Naive thymus-derived CD4-positive, alpha-beta T cell (primary cell): ENCODE measurements at regions not wholly inside any gene's neighbourhood (a gene's known extent, or its start where the extent isn't known, plus 50 kb on each side); places are given as distances from the start of the nearest gene placed in this dataset.

Experiments
- ATAC-seq: fragments of 150-1000 bp; cut with Tn5 transposase; 2 replicates; pipeline ENCODE4 v1.10.0; 2021; ENCODE audit warnings: mild to moderate bottlenecking, moderate library complexity
- CTCF ChIA-PET: fragments of 350-600 bp; sonication (Branson Sonifier 250); formaldehyde crosslinking; loops from one replicate; lab custom pipeline; 2021; ENCODE audit warnings: antibody characterized with exemption; lab: Charles Lee
- POLR2A ChIA-PET: fragments of 350-600 bp; sonication (Branson Sonifier 250); formaldehyde crosslinking; loops from one replicate; lab custom pipeline; 2021; ENCODE audit warnings: antibody characterized with exemption, inconsistent platforms; lab: Charles Lee
- DNase-seq, 9 donors: peaks; one replicate each; pipeline versions ENCODE4 v3.0.0 to v3.0.0-alpha.2; 2020 to 2022; ENCODE audit warnings: mixed read lengths in 1 of 9
- H3K27ac ChIP-seq: one replicate; pipeline ENCODE4 v1.7.0; 2013; ENCODE audit warnings: mild to moderate bottlenecking, low read depth, low read length, moderate library complexity
- H3K27me3 ChIP-seq, 2 donors: one replicate each; pipeline ENCODE4 v1.7.0; 2013; ENCODE audit warnings: low read length in 2 of 2, mild to moderate bottlenecking in 2 of 2, moderate library complexity in 2 of 2; ENCODE audit not compliant: control insufficient read depth in 2 of 2, insufficient read depth in 2 of 2
- H3K36me3 ChIP-seq, 3 experiments: 1 replicate in 2 of 3; 2 replicates in 1 of 3; pipeline ENCODE4 v1.7.0; 2013; ENCODE audit warnings: low read length in 3 of 3, mild to moderate bottlenecking in 3 of 3, moderate library complexity in 1 of 3; ENCODE audit not compliant: insufficient read depth in 3 of 3, control insufficient read depth in 2 of 3
- H3K4me1 ChIP-seq, 2 donors: one replicate each; pipeline ENCODE4 v1.7.0; 2013; ENCODE audit warnings: low read length in 2 of 2, mild to moderate bottlenecking in 2 of 2, moderate library complexity in 1 of 2; ENCODE audit not compliant: control insufficient read depth in 2 of 2, insufficient read depth in 2 of 2
- H3K4me3 ChIP-seq: 2 replicates; pipeline ENCODE4 v1.7.0; 2013; ENCODE audit warnings: mild to moderate bottlenecking, low read length
- H3K9me3 ChIP-seq, 3 experiments: 1 replicate in 2 of 3; 2 replicates in 1 of 3; pipeline ENCODE4 v1.7.0; 2013; ENCODE audit warnings: low read length in 3 of 3; ENCODE audit not compliant: control insufficient read depth in 2 of 3
- H3K27ac Mint-ChIP-seq, 9 donors: one replicate each; pipeline ENCODE4 v1.8.0; 2020 to 2022; ENCODE audit warnings: mixed read lengths in 9 of 9, mild to moderate bottlenecking in 8 of 9, moderate library complexity in 5 of 9, inconsistent platforms in 2 of 9
- H3K27me3 Mint-ChIP-seq, 5 donors: one replicate each; pipeline ENCODE4 v1.8.0; 2021 to 2022; ENCODE audit warnings: mixed read lengths in 5 of 5, mild to moderate bottlenecking in 1 of 5
- H3K36me3 Mint-ChIP-seq, 5 donors: one replicate each; pipeline ENCODE4 v1.8.0; 2020 to 2022; ENCODE audit warnings: mixed read lengths in 5 of 5, mild to moderate bottlenecking in 3 of 5, inconsistent platforms in 1 of 5
- H3K4me1 Mint-ChIP-seq, 7 donors: one replicate each; pipeline ENCODE4 v1.8.0; 2020 to 2022; ENCODE audit warnings: mixed read lengths in 7 of 7, mild to moderate bottlenecking in 3 of 7, inconsistent platforms in 1 of 7
- H3K4me3 Mint-ChIP-seq, 10 donors: one replicate each; pipeline ENCODE4 v1.8.0; 2020 to 2022; ENCODE audit warnings: mild to moderate bottlenecking in 10 of 10, mixed read lengths in 10 of 10, moderate library complexity in 6 of 10, inconsistent platforms in 2 of 10
- H3K9me3 Mint-ChIP-seq, 11 donors: one replicate each; pipeline ENCODE4 v1.8.0; 2020 to 2022; ENCODE audit warnings: mixed read lengths in 11 of 11, mild to moderate bottlenecking in 4 of 11, inconsistent platforms in 1 of 11, moderate library complexity in 1 of 11
- intact Hi-C, 2 donors: fragments of 100-400 bp; cut with micrococcal nuclease; formaldehyde crosslinking; loops; one replicate each; pipeline ENCODE4 v1.15.1; 2023

DNA sequence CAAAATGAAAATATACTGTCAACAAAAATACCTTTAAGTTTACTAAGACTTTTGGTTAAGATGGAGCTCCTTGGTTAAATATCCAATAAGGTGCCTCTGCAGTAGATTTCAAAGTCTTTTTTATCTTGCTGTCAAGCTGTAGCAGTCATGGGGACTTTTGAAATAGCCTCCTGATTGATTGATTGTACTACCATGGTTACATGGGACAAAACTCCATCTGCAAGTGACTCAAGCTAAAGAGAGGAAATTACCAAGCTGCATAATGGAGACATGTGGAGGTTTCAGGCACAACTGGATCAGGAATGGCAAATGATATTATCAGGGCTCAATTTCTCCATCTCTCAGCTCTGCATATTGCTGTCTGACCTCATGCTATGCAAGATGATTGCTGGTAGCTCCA, 73.4 kb upstream of the ST8SIA3 start:
- no peaks in the 10 kb centered on the region for H3K9me3 ChIP-seq
- ChIA-PET CTCF (no interaction called here), POLR2A (no interaction called here)
- H3K36me3 ChIP-seq: no peaks in the 10 kb centered on the region
- no peaks in the 10 kb centered on the region for H3K27me3 ChIP-seq
- intact Hi-C loops: no loop called here
- no peak overlapping the region for H3K4me3 ChIP-seq
- Mint-ChIP-seq H3K4me3 (no peak overlapping the region), H3K27ac (no peak overlapping the region), H3K36me3 (no peaks in the 10 kb centered on the region), H3K4me1 (no peaks in the 10 kb centered on the region), H3K27me3 (peaks cover 0 to 17% (median 11%) of the 10 kb centered on the region in 5 donors), H3K9me3 (peaks cover 0 to 15% (median under 1%) of the 10 kb centered on the region in 11 donors)
- DNase-seq: no peak
- H3K27ac ChIP-seq: no peak overlapping the region
- no peaks in the 10 kb centered on the region for H3K4me1 ChIP-seq
- ATAC-seq: no peak

DNA sequence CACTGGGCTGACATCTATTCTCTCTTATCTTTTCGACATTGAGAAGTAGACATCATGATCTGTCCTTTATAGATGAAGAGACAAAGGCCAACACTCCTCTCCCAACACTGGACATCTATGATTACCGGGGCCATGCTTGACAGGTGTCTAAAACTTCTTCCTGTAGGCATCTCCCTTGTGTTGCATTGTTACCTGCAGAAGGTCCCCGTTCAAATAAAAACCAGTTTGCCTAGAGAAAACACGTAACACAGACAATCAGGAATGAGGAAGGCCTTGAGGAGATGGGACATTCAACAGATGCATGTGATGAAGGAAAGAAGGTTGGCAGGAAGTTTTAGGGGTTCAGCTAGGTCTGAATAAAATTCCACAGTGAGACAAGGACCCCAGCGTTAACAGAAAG, 70.8 kb upstream of the ST8SIA3 start:
- Mint-ChIP-seq H3K36me3 (no peaks in the 10 kb centered on the region), H3K27ac (no peak overlapping the region), H3K27me3 (peaks cover 0 to 17% (median 0%) of the 10 kb centered on the region in 5 donors), H3K9me3 (peaks cover 0 to 11% (median 2%) of the 10 kb centered on the region in 11 donors), H3K4me3 (no peak overlapping the region), H3K4me1 (no peaks in the 10 kb centered on the region)
- H3K27me3 ChIP-seq: no peaks in the 10 kb centered on the region
- ChIA-PET CTCF (no interaction called here), POLR2A (no interaction called here)
- no peaks in the 10 kb centered on the region for H3K9me3 ChIP-seq
- H3K27ac ChIP-seq: no peak overlapping the region
- H3K4me1 ChIP-seq: no peaks in the 10 kb centered on the region
- no peak for DNase-seq
- H3K36me3 ChIP-seq: no peaks in the 10 kb centered on the region
- intact Hi-C loops: no loop called here
- no peak for ATAC-seq
- H3K4me3 ChIP-seq: no peak overlapping the region

DNA sequence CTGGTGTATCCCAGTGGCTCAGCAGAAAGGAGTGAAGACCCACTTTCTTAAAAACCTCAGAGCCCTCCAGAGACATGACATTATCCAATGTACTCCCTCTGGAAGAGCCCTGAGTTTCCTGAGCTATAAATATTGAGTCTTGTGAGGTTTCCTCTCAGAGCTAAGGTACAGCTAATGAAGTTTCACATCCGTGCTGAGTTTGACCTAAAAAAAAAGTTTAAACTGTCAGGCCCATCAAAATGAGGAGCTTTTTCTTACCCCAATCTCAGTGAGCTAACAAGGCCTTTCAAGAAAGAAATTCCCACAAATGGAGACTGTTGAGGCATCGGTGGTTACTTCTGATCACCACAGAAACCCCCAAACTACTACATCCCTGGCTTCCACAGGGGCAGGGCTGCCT, 65.4 kb upstream of the ST8SIA3 start:
- ATAC-seq: no peak
- DNase-seq: no peak
- no peak overlapping the region for H3K4me3 Mint-ChIP-seq
- H3K36me3 Mint-ChIP-seq: peaks cover 0 to 3% (median 0%) of the 10 kb centered on the region in 5 donors
- H3K27ac Mint-ChIP-seq: no peak overlapping the region
- Histone ChIP-seq H3K9me3 (no peaks in the 10 kb centered on the region), H3K27me3 (no peaks in the 10 kb centered on the region), H3K36me3 (no peaks in the 10 kb centered on the region), H3K4me3 (no peak overlapping the region), H3K27ac (no peak overlapping the region), H3K4me1 (no peaks in the 10 kb centered on the region)
- ChIA-PET POLR2A (no interaction called here), CTCF (no interaction called here)
- intact Hi-C loops: no loop called here
- peaks cover 0 to 23% (median 13%) of the 10 kb centered on the region in 11 donors for H3K9me3 Mint-ChIP-seq
- no peaks in the 10 kb centered on the region for H3K4me1 Mint-ChIP-seq
- H3K27me3 Mint-ChIP-seq: peaks cover 0 to 17% (median 16%) of the 10 kb centered on the region in 5 donors

DNA sequence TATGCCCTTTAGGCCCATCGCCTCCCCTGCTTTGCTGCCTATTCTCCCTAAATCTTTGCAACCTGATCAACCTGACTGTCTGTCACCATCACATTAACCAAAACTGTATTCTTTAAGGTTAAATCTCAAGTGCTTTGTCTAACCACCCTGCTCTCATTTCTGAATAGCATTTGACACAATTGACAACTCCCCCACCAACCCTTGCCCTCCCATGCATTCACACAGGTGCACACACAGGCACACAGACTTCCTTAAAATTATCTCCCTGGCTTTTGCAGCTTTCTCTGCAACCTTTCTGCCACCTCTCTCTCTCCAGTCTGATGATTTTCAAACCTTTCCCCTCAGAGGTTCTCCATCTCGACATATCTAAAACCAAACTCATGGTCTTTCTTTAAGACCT, 64.6 kb upstream of the ST8SIA3 start:
- no peaks in the 10 kb centered on the region for H3K4me1 ChIP-seq
- no peaks in the 10 kb centered on the region for H3K4me1 Mint-ChIP-seq
- intact Hi-C loops: no loop called here
- no peaks in the 10 kb centered on the region for H3K9me3 ChIP-seq
- peaks cover 0 to 17% (median 16%) of the 10 kb centered on the region in 5 donors for H3K27me3 Mint-ChIP-seq
- H3K27me3 ChIP-seq: no peaks in the 10 kb centered on the region
- ChIA-PET POLR2A (no interaction called here), CTCF (no interaction called here)
- H3K36me3 Mint-ChIP-seq: peaks cover 0 to 3% (median 0%) of the 10 kb centered on the region in 5 donors
- H3K4me3 Mint-ChIP-seq: no peak overlapping the region
- no peaks in the 10 kb centered on the region for H3K36me3 ChIP-seq
- no peak overlapping the region for H3K4me3 ChIP-seq
- ATAC-seq: no peak
- DNase-seq: no peak
- H3K27ac ChIP-seq: no peak overlapping the region
- no peak overlapping the region for H3K27ac Mint-ChIP-seq
- peaks cover 0 to 23% (median 13%) of the 10 kb centered on the region in 11 donors for H3K9me3 Mint-ChIP-seq

DNA sequence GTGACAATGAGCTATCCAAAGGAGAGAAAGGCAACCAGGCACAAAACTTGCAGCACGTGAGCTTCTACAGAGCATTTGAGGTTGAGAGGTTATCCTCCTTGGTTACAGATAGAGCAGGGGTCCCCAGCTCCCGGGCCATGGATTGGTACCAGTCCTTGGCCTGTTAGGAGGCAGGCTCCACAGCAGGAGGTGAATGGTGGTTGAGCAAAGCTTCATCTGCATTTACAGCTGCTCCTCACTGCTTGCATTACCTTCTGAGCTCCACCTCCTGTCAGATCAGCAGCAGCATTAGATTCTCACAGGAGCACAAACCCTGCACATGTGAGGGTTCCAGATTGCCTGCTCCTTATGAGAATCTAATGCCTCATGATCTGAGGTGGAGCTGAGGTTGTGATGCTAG, 57.8 kb upstream of the ST8SIA3 start:
- POLR2A ChIA-PET: no interaction called here
- intact Hi-C loops: no loop called here
- Mint-ChIP-seq H3K36me3 (no peaks in the 10 kb centered on the region), H3K4me1 (no peaks in the 10 kb centered on the region), H3K4me3 (no peak overlapping the region), H3K27me3 (peaks cover 0 to 17% (median 10%) of the 10 kb centered on the region in 5 donors), H3K27ac (no peak overlapping the region), H3K9me3 (peaks cover 0 to 7% (median 1%) of the 10 kb centered on the region in 11 donors)
- H3K4me3 ChIP-seq: no peak overlapping the region
- DNase-seq (no peak), ATAC-seq (no peak)
- H3K36me3 ChIP-seq: no peaks in the 10 kb centered on the region
- H3K27me3 ChIP-seq: no peaks in the 10 kb centered on the region
- no peaks in the 10 kb centered on the region for H3K9me3 ChIP-seq
- CTCF ChIA-PET: no interaction called here
- H3K4me1 ChIP-seq: no peaks in the 10 kb centered on the region
- no peak overlapping the region for H3K27ac ChIP-seq

DNA sequence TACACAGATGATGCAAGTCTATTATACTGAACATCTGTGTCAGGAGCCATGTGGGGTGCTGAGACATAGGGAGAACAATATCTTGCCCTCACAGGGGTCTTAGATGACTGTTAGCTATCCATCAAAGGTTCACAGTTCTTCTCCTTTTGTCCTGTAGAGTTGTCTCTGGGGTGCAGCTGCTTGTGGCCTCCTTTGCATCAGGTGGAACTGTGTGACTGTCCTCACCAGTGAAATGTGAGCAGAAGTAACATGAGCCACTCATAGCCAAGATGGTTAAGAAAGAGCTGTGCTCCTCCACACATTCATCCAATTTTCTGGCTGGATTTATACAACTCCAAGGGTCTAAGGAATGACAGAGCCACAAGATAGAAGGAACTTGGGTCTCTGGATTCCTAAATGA, 56.0 kb upstream of the ST8SIA3 start:
- Mint-ChIP-seq H3K4me1 (no peaks in the 10 kb centered on the region), H3K27me3 (peaks cover 0 to 24% (median 10%) of the 10 kb centered on the region in 5 donors), H3K9me3 (peaks cover 0 to 3% (median 0%) of the 10 kb centered on the region in 11 donors), H3K27ac (no peak overlapping the region), H3K4me3 (no peak overlapping the region), H3K36me3 (no peaks in the 10 kb centered on the region)
- ATAC-seq: no peak
- ChIA-PET POLR2A (no interaction called here), CTCF (no interaction called here)
- H3K4me3 ChIP-seq: no peak overlapping the region
- H3K27me3 ChIP-seq: no peaks in the 10 kb centered on the region
- H3K9me3 ChIP-seq: no peaks in the 10 kb centered on the region
- H3K36me3 ChIP-seq: no peaks in the 10 kb centered on the region
- DNase-seq: no peak
- intact Hi-C loops: no loop called here
- no peaks in the 10 kb centered on the region for H3K4me1 ChIP-seq
- no peak overlapping the region for H3K27ac ChIP-seq

DNA sequence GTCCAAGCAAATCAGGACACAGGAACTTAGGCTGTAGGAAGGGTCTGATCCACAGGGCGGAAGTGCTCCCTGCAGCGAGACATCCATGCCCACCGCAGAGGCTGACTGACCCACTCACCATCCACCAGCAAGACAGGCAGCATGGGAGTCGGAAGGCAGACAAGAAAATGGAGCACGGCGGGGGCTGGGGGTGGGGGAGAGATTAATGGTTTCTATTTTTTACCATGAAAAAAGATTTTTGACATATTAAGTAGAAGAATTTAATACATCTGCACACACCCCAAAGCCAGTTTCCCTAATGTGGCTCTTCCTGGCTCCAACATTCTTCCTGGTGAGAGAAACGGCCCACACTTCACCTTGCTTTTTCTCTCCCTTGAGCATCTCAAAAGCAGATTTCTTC, 55.1 kb upstream of the ST8SIA3 start:
- Mint-ChIP-seq H3K36me3 (no peaks in the 10 kb centered on the region), H3K27ac (no peak overlapping the region), H3K27me3 (peaks cover 0 to 27% (median 15%) of the 10 kb centered on the region in 5 donors), H3K4me1 (no peaks in the 10 kb centered on the region), H3K9me3 (peaks cover 0 to 3% (median 0%) of the 10 kb centered on the region in 11 donors), H3K4me3 (no peak overlapping the region)
- intact Hi-C loops: no loop called here
- ChIA-PET POLR2A (no interaction called here), CTCF (no interaction called here)
- Histone ChIP-seq H3K4me3 (no peak overlapping the region), H3K4me1 (no peaks in the 10 kb centered on the region), H3K36me3 (no peaks in the 10 kb centered on the region), H3K27me3 (no peaks in the 10 kb centered on the region), H3K9me3 (no peaks in the 10 kb centered on the region), H3K27ac (no peak overlapping the region)
- ATAC-seq (no peak), DNase-seq (no peak)
